HG02840 (cell line): ENCODE measurements at regions not wholly inside any gene's neighbourhood (a gene's known extent, or its start where the extent isn't known, plus 50 kb on each side); places are given as distances from the start of the nearest gene placed in this dataset.
"Not testable (repeated sequence)": the region's sequence is repeated elsewhere in the genome, so short reads cannot be mapped to it uniquely, and the experiment has no call there.

Experiments used
- ATAC-seq: cut with Tn5 transposase; IDR thresholded peaks from one replicate; pipeline ENCODE4 v1.9.1; 2021; ENCODE audit warnings: mild to moderate bottlenecking, moderate library complexity, moderate number of reproducible peaks; ENCODE audit not compliant: unreplicated experiment, low FRiP score

DNA sequence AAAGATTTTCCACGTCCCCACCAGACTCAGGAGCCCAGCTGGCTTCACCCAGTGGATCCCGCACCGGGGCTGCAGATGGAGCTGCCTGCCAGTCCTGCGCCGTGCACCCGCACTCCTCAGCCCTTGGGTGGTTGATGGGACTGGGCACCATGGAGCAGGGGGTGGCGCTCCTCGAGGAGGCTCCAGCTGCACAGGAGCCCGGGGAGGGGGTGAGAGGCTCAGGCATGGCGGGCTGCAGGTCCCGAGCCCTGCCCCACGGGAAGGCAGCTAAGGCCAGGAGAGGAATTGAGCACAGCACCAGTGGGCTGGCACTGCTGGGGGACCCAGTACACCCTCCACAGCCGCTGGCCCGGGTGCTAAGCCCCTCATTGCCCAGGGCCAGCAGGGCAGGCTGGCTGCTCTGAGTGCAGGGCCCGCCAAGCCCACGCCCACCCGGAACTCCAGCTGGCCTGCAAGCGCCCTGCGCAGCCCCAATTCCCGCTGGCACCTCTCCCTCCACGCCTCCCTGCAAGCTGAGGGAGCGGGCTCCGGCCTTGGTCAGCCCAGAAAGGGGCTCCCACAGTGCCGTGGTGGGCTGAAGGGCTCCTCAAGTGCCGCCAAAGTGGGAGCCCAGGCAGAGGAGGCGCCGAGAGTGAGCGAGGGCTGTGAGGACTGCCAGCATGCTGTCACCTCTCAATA, 1800.9 kb downstream of the OLFM4 start:
- ATAC-seq = not testable (repeated sequence)

DNA sequence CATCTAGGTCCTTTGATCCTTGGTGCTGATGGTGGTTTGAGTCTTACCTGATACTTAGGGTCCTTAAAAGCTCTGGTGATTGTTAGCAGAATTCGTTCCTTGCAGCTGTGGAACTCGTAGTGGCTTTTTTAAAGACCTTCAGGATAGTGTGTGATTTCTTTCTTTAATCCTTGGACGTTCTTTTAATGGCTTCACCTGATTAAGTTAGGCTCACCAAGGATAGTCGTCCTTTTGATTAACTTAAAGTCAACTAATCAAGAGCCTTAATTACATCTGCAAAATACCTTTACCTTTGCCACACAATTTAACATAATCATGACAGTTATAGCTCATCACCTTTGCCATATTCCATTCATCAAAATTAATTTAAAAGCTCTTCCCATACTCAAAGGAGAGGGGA, 1807.7 kb downstream of the OLFM4 start:
- ATAC-seq = no peak

DNA sequence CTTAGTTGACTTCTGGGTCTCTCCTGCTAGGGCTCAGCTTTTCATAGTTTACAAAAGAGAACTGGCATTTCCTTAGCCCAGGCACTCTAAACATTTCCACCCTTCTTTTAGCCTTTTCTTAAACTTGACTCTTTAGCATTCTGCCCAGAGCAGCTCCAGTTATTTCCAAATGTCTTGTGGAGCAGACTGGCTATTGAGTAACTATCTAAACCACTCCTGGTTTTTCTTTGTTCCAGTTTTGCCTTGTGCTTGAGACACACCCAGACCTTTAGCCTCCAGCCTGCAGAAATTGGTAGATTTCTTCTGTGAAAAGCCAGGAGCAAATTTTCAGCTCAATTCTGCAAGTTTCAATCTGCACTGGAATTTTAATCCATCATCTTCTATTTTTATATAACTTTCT, 1813.1 kb downstream of the OLFM4 start:
- ATAC-seq = no peak

GRCh38 chr13:54845351-54845965, 1816.8 kb downstream of the OLFM4 start:
- ATAC-seq = no peak

- no peak for ATAC-seq
These were observed 1824.2 kb downstream of the OLFM4 start for GRCh38 chr13:54852831-54853230.

DNA sequence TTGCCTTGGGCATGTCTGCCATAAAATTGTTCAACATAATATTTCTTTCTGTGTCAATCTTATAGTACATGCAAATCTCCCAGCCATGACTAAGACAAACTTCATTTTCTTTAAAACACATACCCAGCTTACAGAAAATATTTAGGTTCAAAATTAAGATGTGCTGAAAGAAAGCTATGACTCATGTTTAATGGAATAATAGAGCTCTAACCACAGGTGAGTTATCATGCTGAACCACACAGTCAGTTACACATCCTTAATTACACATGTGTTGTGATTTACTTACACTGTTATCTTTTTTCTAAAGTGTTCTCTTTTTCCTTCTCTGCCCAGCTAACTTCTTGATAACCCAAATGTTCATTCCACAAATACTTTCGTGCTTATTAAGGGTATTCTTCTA, 1831.2 kb downstream of the OLFM4 start:
- no peak for ATAC-seq

- ATAC-seq = no peak
These were observed 1846.5 kb downstream of the OLFM4 start for GRCh38 chr13:54875111-54875510.

DNA sequence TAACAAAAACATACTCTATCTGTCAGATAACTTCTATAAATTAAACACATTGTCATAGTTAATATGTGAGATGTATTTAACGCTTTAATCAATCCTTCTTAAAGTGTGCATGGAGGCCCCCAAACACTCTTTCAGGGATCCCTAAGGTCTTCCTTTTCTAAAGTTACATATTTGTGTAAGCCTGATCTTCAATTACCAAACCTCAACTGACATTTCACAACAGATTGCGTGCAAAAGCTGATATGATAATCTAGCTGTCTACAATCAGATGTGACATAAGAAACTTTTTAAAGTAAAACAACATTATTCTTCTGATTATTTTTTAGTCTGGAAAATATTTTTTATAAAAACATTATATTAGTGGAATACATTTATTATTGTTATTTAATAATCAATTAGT, 1850.4 kb downstream of the OLFM4 start:
- no peak for ATAC-seq

- ATAC-seq = no peak
These were observed 1856.1 kb downstream of the OLFM4 start for GRCh38 chr13:54884682-54885081.

DNA sequence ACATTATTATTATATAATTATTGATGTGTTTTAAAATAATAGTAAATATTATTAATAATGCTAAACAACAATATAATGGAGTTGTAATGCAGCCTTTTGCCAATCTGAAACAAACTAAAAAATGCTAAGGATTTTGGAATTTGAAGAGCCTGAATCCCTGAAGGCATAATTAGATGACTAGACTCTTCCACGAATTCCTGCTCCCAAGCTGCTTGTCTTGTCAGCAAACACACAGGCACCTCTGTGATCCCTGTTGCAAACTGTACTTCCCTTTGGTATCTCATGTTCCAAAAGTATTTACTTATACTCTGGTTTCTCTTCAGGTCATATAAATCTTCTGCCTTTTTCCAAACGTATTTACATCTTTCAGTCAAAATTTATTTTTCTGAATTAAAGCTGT, 1862.4 kb downstream of the OLFM4 start:
- ATAC-seq = no peak

DNA sequence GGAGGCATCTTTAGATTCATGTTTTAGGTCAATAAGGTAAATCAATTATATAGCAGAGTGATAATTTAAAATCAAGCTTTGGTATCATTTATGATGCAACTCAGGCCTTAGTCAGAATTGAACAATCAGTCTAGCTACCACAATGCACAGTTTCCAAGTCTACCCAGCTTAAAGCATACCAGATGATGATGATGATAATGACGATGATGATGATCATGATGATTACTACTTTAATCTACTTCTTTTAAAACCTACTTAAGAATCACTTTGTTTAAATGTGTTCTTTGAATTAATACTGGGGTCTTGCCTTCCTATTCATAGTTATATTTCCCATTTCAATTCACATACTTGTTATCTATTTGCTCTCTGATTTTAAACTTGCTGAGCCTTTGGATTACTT, 1872.7 kb downstream of the OLFM4 start:
- no peak for ATAC-seq

DNA sequence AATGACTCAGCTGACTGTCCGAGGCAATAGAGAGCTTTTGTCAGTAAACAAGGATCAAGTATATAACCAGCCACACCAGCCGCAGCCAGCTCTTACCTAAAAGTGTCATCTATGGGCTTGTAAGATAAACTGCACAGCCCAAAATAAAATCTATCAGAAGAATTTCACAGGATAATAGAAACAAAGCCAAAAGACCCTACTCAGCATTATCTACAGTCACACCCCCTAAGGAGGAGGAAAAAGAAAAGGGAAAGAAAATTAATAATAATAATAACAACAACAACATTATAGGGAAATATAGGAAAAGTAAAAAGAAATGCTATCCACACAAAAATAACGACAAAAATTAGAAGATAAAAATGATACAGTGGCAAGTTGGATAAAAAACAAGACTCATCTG, 1883.8 kb downstream of the OLFM4 start:
- ATAC-seq = no peak

DNA sequence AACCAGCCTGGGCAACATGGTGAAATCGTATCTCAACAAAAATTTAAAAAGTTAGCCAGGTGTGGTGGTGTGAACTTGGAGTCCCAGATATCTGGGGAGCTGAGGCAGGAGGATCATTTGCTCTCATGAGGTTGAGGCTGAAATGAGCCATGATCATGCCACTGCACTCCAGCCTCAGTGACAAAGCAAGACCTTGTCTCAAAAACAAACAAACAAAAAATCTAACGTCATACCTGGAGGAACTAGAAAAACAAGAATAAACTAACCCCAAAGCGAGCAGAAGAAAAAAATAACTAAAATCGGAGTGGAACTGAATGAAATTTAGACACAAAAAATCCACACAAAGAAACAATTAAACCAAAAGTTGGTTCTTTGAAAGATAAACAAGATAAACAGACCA, 1885.1 kb downstream of the OLFM4 start:
- ATAC-seq = no peak

GRCh38 chr13:54927538-54927937, 1898.9 kb downstream of the OLFM4 start:
- no peak for ATAC-seq

DNA sequence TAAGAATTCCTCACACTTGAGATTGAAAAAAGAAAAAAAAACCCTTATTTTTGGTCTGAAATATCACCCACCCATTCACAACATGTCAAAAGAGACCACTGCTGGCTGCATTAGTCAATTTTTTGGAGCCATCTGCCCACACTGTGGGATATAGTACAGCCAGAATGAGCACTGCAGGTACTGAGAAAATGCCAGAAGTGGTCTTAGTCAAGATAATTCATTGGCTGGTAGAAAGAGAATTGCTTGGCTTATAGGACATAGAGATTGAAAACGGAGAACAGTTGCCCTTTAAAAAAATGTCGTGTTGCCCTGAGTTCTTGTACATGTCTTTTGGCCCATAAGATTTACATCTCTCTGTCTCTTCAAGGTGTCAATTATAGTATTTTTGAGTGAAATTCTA, 1899.5 kb downstream of the OLFM4 start:
- ATAC-seq = no peak

DNA sequence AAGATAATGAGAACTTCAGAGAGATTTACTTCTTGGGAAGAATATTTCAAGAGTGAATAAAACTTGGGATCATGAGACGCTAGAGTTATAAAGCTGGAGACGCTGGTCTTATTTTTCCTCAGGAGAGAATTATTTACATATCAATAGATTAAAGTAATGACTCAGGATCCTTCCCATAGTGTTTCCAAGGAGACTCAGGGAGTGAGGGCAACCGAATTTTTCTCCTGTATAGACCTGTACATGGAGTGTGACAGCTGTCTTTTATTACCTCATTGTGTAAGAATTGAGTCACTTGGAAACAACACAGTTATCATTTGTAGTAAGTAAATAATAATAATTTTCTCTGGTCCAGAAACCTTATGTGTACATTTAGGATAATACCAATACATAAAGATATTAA, 1905.5 kb downstream of the OLFM4 start:
- ATAC-seq = no peak

- no peak for ATAC-seq
These were observed 1917.4 kb downstream of the OLFM4 start for GRCh38 chr13:54945973-54946372.

DNA sequence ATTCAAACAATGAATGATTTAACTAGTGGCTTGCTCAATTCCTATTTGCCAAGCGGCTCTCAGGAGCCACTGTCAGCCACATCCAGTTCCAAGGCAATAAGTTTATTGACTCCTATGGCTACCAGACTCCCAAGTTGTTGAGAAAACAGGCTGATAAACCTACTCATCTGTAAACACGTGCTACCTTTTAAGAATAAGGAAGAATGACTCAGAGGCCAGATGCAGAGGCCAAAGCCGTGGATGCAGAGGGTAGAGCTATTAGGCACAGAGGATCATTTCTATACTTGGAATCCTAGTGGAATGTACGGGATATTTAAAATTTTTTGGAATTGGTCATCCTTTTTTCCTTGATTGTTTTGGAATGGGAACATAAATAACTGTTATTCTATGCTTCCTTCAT, 1921.1 kb downstream of the OLFM4 start:
- ATAC-seq = no peak

DNA sequence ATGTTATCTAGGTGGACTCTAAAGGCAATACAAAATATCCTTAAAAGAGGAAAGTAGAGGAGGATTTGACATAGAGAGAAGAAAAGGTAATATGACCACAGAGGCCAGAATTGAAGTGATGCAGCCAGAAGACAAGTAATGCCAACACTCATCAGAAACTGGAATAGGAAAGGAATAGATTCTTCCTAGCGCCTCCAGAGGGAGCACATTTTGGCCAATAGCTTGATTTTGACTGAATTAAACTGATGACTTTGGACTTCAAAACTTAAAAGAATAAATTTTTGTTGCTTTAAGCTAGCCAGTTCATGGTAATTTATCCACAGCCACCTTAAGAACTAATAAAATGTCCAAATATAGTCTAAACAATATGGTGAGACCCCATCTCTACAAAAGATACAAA, 1921.9 kb downstream of the OLFM4 start:
- ATAC-seq = no peak

- no peak for ATAC-seq
These were observed 1925.2 kb downstream of the OLFM4 start for GRCh38 chr13:54953786-54954185.

DNA sequence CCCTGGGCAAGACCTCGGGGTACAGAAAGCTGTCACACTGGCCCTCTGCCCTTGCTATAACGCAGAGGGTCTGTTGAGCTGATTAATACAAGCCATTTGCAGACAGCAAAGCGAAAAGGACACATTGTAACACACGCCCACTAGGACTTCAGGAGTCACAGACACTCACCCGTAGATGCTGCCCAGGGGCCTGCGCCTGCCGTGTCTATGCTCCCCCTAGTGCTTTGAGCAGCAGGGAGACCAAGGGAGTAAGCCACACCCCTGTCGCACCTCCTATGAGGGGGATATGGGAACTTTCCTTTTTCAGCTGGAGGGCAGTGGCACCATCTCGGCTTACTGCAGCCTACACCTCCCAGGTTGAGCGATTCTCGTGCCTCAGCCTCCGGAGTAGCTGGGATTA, 1930.2 kb downstream of the OLFM4 start:
- no peak for ATAC-seq

DNA sequence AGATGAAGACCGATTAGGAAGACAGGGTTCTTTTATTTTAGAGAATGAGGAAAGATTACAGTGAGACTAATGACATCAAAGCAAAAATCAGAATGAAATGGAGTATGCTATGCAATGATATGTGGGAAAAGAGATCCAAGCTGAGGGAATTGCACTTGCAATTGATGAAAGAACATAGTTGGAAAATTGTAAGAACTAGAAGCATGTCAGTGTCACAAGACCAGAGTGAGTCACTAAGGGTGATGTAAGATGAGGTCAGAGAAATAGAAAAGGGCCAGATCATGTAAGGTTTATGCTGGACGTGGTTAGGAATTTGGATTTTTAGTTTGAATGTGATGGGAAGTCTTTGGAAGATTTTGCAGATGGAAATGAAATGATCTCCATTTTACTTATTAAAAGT, 1937.3 kb downstream of the OLFM4 start:
- no peak for ATAC-seq

DNA sequence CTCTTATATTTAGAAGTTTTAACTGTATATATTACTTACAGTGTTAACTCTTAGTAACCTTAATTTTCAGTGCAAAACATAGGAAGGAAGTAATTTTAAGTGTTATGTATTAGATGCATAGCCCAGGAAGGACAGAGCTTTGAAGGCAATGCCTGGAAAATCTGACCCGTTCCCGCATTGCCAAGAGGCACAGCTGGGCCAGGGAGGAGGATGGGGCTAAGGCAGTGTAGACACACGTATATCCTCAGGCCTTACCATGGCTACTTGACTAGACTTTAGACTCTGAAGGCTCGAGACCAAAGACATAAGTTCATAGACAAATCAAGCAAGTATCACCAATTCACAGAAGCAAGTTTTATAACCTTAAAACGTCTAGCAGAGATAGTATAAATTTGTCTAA, 1944.2 kb downstream of the OLFM4 start:
- ATAC-seq = no peak
